ENCODE measurements at regions not wholly inside any gene's neighbourhood (a gene's known extent, or its start where the extent isn't known, plus 50 kb on each side); places are given as distances from the start of the nearest gene placed in this dataset.
"Not testable (repeated sequence)": the region's sequence is repeated elsewhere in the genome, so short reads cannot be mapped to it uniquely, and the experiment has no call there.

DNA sequence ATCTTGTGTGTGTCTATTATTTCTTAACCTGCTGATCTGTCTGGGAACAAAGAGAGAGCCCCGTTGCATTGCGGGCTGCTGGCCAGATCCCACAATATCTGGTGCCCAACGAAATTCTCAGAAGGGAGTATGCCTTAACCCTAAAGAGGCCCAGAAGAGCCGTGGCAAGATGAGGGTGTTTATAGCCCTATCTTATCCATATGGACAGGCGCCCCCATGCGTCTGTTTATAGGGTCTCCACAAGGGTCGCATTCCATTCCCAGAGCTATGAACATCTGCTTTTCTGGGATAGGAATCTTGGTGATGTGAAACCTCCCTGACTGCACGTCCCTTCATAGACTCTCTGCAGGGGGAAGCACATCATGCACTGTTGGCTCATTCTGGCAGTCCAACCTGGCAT is 1262.5 kb downstream of the RAPGEF2 start:
- not testable (repeated sequence) for DNase-seq

DNA sequence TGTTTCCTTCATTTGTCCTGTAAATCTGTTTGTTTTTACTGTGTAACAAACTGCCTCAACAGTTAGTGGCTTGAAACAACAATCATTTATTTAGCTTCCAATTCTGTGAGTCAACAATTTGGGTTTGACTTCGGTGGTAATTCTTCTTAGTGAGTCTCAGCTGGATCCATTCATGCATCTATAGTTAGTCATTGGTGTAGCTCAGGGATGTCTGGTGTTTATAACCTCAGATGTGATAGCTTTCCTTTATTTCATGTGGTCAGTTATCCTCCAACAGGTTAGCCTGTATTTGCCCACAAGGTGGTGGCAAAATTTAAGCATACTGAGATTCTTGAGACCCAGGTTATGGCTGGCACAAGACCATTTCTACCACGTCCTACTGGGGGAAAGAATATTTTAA is 1267.2 kb downstream of the RAPGEF2 start:
- DNase-seq: no peak

DNA sequence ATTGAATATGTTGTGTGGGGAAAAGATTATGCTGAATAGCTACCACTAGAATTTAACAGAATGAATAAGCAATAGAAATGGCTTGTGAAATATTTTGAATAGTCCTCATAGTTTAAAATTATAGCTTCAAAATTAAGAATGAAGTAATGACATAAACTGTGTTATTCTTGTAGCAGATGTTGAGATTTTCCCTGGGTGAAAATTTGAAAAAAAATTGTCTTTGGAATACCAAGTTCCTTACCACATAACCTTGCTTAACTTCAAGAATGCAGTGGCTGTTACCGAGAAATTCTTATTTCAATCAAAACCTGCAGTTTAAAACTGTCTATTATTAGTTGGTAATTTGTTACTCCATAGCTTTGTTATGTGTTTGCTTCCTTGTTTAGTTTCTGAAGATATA is 1268.6 kb downstream of the RAPGEF2 start:
- no peak for DNase-seq

DNA sequence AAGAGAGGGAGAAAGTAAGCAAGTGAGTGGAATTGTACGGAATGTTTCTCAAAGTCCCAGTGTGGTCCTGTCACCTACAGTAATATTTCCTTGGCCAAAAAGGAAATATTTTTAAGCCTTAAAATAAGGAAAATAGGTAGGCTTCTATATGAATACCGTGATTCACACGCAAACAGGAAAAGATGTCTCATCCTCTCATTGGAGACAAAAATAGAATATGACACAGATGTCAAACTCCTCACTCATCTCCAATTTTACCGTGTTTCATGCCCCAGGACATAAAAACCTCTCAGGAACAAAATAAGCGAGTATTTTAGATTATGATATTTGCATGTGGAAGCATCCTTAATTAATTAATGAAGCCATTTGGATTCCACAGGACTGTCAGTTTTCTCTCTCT is 1269.5 kb downstream of the RAPGEF2 start:
- DNase-seq: no peak

DNA sequence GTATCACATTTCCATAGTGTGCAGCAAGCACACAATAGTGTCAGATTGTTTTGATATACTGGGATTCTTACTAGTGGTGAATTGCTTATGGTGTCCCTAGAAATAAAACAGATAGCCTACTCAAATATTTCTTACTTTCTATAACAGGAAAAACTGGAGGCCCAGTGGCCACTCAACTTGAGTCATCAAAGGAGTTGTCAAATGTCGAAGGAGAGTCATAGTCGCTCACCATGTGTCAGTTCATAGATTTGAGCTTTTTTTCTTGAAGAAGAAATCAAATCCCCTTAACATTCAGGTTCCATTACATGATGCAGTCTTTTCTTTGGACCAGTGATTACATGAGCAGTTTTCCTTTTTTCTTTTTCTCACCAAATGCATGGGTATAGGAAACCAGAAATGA is 1271.0 kb downstream of the RAPGEF2 start:
- DNase-seq: no peak

DNA sequence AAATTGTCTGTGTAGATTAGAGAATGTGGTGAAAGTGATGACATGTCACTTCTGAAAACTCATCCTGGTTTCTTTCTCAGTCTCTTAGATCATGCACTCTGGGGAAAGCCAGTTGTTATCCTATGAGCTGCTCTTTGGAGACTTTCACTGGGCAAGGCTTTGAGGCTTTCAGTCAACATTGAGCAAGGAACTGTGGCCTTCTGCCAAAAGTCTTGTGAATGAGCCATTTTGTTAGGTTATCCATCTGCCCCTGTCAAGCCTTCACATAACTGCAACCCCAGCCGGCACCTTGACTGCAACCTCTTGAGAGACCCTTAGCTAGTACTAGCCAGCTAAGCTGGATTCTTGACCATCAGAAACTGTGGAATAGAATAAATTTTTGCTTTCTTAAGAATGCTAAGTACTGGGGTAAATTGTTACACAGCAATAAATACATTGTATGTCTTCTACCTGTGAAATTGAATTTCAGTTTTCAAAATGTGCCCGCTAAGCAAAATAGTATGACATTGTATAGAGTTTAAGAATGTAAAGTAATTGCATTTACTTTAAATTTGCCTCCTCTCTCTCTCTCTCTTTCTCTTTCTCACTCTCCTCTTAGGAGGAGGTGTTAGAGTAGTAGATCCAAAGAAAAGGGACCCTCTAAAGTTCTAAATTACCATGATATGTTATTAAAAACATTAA is 1273.0 kb downstream of the RAPGEF2 start:
- no peak for DNase-seq

DNA sequence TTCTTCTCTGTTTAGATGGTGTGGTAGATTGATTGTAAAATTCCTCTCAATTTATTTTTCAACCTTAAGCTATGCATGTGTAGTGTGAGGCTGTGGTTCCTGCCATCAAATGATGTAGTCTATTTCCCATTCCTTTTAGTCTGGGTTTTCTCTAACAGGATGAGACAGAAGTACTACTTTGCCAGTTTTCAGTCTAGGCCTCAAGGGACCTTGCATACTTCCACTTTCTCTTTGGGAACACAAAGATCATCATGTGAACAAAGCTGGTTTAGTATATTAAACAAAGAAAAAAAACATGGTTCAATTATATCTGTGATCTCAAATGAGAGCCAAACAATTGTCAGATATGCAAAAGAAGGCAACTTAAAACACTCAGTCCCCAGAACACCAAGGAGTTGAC is 1284.0 kb downstream of the RAPGEF2 start:
- DNase-seq: no peak

DNA sequence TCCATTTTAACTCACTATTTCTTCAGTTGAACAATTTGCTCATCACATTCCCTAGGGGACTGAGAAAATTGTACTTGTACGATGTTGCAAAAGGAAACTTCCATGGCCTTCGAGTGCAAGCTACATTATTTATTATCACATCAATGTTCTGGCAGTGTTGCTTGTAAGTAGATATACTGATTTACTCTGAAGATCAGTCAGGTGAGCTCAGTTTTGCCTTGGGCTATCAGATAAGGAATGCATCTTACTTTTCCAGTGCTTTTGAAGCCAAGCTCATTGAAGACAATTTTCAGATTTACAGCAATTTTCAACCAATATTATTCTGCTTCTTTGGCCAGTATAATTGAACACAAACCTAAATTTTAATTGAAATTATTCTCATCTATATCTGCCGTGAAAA is 1296.9 kb downstream of the RAPGEF2 start:
- no peak for DNase-seq

DNA sequence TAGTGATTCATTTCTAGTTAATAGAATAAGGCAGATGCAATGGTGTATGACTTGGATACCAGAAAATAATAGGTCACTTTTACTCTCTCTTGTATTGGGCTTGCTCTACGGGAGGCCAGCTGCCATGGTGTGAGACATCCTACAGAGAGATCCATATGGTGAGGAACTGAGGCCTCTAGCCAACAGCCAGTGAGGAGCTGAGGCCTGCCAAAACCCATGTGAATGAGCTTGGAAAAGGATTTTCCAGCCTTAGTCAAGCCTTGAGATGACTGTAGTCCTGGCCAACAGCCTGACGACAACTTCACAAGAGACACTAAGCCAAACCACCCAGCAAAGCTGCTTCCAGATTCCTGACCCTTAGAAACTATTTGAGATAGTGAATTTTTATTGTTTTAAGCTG is 1300.2 kb downstream of the RAPGEF2 start:
- no peak for DNase-seq

DNA sequence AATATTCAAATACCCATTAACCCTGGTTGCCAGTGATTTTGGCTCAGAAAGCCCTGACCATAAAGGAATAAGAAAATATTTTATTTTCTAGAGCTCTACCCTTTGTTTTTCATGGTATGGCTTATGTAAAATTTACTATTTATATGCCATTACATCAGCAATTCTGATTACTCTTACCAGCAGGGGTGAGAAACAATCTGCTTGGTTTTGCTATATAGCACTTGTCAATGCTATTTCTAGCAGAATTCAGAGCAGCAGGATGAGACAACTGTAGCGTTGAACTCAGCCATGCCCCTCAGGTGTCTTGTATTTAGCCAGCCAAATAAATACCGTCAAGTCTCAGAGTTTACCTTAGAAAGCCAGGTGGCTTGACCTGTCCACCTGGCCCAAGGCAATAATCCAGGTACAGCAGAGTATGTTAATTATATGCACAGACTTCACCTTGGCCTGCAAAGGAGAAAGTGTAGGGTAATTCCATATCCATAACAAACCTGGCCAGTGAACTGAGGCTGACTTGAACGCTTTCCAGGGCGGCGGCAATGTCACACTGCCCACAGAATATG is 1303.5 kb downstream of the RAPGEF2 start:
- DNase-seq: no peak

DNA sequence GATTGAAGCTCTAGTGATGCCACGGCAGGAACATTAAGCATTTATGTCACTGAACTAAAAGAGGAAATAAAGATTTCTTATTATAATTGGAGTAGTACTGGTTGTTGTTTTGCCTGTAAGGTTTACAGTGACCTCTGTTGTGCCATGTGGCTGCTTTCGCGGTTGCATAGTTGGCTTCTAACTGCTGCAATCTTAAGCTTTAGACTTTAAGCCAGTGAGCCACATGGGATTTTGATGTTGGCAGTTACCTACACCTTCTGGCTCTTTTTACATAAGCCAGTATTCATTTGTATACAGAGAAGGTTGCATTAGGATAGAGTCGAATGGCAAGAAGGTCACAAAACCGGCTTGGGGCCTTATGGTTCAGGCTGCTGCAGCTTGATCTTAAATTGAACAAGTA is 1311.6 kb downstream of the RAPGEF2 start:
- DNase-seq: no peak

DNA sequence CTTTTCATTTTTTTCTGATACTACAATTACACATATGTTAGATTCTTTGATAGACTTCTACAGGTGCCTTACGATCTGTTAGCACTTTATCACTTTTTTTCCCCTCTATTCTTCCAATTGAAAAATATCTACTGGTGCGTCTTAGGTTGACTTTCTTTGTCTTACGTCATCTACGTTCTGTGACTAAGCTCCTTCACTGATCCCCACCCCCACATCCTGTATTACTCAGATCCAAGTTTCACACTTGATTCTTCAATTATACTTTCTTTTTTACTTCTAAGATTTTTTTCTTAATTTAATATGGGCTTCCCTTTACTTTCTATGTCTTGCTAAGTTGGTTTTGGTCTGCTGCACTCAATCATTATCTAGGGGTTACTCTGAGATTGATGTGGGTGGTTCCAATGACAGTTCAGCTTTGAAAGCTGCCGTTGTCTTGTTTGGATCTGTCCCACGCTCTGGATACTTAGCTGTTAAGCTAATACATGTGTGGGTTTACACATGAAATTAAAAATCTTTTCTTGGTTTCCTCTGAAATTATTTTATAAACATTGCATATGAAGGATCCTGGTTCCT is 1321.1 kb downstream of the RAPGEF2 start:
- DNase-seq: peak; percentile 51

DNA sequence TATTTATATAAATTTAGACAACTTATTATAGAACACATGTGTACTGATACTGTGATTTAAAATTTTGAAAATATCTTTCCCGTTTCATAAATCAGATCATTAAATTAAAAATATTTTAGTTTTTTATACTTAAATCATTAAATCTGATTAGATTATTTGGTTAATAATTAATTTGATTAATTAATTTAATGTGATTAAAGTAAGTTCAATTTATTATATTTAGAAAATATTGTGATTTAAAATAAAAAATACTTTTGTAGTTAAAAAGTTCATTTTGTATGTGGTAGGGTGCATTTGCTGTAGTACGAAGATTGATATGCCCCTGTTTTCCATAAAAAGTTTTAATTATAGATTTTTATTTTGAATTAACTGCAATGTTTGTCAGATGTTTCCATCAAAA is 1323.4 kb downstream of the RAPGEF2 start:
- no peak for DNase-seq

DNA sequence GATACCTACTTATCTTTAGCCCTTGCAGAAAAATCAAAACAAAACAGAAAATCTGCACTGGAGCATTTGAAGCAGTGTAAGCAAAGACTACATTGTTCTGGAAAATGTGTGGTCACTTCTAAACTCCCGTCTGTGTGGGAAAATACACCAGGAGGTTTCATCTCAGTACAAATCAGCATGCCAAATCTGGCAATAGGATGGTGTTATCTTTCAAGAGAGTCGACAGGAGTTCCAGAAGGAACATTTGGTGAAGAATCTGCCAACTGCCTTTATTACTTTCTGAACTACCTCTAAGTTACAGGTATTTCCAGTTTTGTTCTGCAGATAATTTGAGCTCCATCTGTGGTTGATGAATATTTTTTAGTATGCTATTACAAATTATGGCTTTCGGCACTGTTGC is 1348.0 kb downstream of the RAPGEF2 start:
- no peak for DNase-seq

DNA sequence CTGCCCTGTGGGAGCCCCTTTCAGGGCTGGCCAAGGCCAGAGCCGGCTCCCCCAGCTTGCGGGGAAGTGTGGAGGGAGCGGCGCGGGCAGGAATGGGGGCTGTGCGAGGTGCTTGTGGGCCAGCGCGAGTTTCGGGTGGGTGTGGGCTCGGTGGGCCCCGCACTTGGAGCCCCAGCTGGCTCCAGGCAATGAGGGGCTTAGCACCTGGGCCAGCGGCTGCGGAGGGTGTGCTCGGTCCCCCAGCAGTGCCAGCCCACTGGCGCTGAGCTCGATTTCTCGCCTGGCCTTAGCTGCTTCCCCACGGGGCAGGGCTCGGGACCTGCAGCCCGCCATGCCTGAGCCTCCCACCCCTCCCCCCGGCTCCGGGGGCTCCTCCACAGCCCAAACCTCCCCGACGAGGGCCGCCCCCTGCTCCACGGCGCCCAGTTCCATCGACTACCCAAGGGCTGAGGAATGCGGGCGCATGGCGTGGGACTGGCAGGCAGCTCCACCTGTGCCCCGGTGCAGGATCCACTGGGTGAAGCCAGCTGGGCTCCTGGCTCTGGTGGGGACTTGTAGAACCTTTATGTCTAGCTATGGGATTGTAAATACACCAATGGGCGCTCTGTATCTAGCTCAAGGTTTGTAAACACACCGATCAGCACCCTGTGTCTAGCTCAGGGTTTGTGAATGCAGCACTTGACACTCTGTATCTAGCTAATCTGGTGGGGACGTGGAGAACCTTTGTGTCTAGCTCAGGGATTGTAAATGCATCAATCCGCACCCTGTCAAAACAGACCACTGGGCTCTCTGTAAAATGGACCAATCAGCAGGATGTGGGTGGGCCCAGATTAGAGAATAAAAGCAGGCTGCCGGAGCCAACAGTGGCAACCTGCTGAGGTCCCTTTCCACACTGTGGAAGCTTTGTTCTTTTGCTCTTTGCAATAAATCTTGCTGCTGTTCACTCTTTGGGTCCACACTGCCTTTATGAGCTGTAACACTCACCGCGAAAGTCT is 1379.1 kb downstream of the RAPGEF2 start:
- not testable (repeated sequence) for DNase-seq

DNA sequence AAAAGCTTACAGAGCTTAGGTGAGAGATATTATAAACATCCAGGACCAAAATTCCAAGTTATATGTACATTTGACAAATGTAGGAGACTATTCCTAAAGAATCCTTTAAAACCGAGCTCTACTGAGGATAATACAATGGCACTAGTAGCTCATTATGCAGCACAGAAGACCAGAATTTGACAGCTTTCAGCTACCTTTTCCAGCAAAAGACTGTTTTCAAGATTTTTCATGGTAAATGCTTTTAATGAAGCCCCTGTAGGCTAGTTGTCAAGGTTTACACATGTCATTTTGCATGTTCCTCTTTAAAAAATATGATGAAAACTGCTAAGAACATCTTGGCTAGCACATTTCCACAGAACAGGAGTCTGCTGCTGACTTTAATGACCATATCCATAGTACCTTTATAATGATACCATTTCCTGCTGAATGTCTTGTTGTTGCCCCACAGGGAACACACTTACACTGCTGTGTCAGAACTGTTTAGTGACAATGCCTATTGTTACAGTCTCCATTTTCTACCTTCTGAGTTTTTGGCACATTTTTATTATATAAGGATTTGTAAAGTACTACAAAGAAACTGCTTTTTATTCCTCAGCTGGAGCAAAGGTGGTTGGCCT is 1382.3 kb downstream of the RAPGEF2 start:
- DNase-seq: no peak

DNA sequence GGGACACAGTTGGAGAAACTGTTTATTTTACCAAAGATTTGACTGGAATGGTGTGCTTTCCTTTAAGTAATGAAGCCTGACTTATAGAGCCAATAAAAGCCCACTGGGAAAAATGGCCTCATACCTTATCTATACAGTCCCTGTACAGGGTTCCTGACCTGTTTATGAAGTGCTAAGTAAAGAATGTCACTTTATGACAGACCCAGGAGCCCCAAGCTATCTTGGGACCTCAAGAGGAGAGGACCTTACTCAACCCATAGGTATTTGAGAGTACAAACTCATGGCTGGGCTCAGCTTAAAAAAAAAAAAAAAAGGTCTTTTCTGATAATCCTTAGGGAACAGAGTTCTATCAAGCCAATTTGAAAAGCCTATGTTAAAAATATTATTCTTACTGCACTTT is 1389.3 kb downstream of the RAPGEF2 start:
- DNase-seq: no peak

DNA sequence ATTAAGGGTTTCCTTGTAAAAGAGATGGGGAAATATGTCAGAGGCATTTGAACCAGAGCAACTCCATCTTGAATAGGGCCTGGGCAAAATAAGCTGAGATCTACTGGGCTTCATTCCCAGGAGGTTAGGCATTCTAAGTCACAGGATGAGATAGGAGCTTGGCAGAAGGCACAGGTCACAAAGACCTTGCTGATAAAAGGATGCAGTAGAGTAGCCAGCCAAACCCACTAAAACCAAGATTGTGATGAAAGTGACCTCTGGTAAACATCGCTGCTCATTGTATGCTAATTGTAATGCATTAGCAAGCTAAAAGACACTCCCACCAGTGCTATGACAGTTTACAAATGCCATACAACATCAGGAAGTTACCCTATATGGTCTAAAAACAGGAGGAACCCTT is 1390.3 kb downstream of the RAPGEF2 start:
- DNase-seq: no peak

DNA sequence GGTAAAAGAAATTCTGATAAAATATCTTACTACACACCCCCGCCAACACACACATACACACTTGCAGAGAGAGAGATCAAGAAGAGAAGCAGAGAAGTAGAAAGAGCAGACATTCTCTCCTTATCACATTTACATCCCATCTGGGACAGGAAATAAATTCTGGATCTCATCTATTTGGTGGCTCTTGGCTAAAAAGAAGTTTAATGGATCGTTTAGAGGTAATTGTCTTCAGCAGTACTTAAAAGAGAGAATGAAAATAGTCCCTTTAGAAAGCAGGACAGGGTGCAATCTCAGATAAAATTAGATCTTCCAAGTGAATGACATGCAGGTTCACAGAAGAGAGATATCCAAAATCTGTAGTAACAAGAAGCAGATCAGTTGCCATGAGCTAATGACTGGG is 1392.5 kb downstream of the RAPGEF2 start:
- DNase-seq: no peak

DNA sequence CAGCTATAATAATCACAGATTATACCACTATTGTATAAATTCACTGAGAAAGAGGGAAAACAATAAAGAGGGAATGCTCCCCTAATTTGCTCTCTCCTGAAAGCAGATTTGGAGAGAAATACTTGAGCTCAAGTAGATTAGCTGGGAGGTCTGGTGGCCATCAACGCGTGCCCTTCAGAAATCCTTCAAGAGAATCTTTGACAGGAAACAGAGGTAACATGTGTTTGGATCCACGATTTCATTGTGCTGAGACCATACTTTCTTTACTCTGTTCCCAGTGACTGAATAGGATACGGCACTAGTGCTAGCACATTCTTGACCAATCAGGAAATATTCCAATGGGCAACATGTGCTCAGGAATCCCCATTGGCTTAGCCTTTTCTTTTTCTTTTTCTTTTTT is 1395.3 kb downstream of the RAPGEF2 start:
- no peak for DNase-seq

DNA sequence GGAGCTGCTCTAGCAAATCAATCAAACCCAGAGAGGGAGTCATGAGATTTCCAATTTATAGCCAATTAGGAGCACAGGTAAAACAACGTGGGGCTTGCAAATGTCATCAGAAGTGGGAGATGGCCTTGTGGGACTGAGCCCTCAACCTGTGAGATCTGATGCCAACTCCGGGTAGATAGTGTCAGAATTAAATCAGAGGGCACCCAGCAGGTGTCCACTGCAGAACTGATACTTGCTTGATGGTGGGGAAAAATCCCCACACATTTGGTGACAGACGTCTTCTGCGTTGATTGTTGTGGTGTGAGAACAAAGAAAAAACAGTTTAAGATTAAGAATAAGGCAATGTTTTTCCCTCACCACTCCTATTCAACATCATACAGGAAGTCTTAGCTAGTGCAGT is 1402.8 kb downstream of the RAPGEF2 start:
- no peak for DNase-seq

DNA sequence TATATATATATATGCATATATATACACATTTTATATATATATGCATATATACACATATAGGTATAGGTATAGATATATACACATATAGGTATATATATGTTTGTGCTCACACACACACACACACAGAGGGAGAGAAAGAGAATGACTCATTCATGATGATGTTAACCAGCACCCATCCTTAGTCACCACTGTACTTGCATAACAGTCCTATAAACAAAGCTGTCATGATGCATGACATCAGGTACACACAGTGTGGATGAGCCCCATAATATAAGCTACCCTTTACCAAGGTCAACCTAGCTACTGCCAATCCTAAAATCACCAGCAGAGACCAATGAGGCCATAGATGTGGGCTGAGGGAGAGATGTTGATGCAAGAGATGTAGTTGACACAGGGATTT is 1408.0 kb downstream of the RAPGEF2 start:
- DNase-seq: no peak

DNA sequence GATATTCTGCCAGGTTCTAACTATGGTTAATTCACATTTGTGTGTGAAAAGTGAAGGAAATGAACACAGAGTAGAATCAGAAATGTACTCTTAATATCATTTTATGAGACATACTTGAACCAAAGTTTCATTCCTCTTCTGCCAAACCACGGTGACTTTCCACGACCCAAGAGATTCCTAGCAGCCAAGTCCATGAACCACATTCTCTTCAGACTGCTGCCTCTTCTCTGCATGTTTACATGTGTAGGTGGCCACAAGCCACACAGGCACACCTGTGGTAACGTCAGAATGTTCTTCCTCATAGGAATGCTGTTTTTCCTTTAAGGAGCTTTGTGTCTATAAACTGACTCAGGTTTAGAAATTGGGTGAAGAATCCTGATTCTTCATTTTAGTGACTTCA is 1411.2 kb downstream of the RAPGEF2 start:
- DNase-seq: no peak
